ENCODE measurements at regions not wholly inside any gene's neighbourhood (a gene's known extent, or its start where the extent isn't known, plus 50 kb on each side); places are given as distances from the start of the nearest gene placed in this dataset.

- TF ChIP-seq POLR2A (IDR thresholded peaks at IDR 0.05; ENCODE audit: low read depth), result no peak
- no peak for TF ChIP-seq CTCF (IDR thresholded peaks at IDR 0.05)
- TF ChIP-seq POLR2AphosphoS5 (IDR thresholded peaks at IDR 0.05), result no peak
Measured at GRCh38 chr17:20852990-20853370, 189.8 kb downstream of the USP22 start.

Data from esophagus muscularis mucosa (tissue), 3 donors.